ENCODE measurements at regions not wholly inside any gene's neighbourhood (a gene's known extent, or its start where the extent isn't known, plus 50 kb on each side); places are given as distances from the start of the nearest gene placed in this dataset.

- no peak for DNase-seq
Observed at GRCh38 chr6:90983462-90983861, 396.6 kb upstream of the MAP3K7 start.

- no peak for DNase-seq
Observed at GRCh38 chr6:90982581-90982980, 395.7 kb upstream of the MAP3K7 start.

GRCh38 chr6:90982051-90982450, 395.2 kb upstream of the MAP3K7 start:
- no peak for DNase-seq

- no peak for DNase-seq
Observed at GRCh38 chr6:90978046-90978445, 391.2 kb upstream of the MAP3K7 start.

GRCh38 chr6:90977513-90977912, 390.6 kb upstream of the MAP3K7 start:
- no peak for DNase-seq

- no peak for DNase-seq
Observed at GRCh38 chr6:90976341-90976740, 389.5 kb upstream of the MAP3K7 start.

GRCh38 chr6:90975741-90976140, 388.9 kb upstream of the MAP3K7 start:
- DNase-seq: no peak

GRCh38 chr6:90973188-90973587, 386.3 kb upstream of the MAP3K7 start:
- DNase-seq: peak; percentile 69

- DNase-seq: no peak
Observed at GRCh38 chr6:90970672-90971071, 383.8 kb upstream of the MAP3K7 start.

- no peak for DNase-seq
Observed at GRCh38 chr6:90967471-90967870, 380.6 kb upstream of the MAP3K7 start.

- DNase-seq: no peak
Observed at GRCh38 chr6:90960324-90960723, 373.5 kb upstream of the MAP3K7 start.

GRCh38 chr6:90955246-90955645, 368.4 kb upstream of the MAP3K7 start:
- no peak for DNase-seq

GRCh38 chr6:90953405-90954161, 366.7 kb upstream of the MAP3K7 start:
- no peak for DNase-seq

GRCh38 chr6:90952176-90952575, 365.3 kb upstream of the MAP3K7 start:
- peak; percentile 51 for DNase-seq

- no peak for DNase-seq
Observed at GRCh38 chr6:90948540-90948939, 361.7 kb upstream of the MAP3K7 start.

GRCh38 chr6:90947184-90948064, 360.6 kb upstream of the MAP3K7 start:
- DNase-seq: no peak

GRCh38 chr6:90941885-90942284, 355.0 kb upstream of the MAP3K7 start:
- no peak for DNase-seq

GRCh38 chr6:90940812-90941481, 354.1 kb upstream of the MAP3K7 start:
- peak; percentile 57 for DNase-seq

- no peak for DNase-seq
Observed at GRCh38 chr6:90939906-90940305, 353.0 kb upstream of the MAP3K7 start.

GRCh38 chr6:90938122-90938521, 351.2 kb upstream of the MAP3K7 start:
- no peak for DNase-seq

GRCh38 chr6:90936286-90936685, 349.4 kb upstream of the MAP3K7 start:
- DNase-seq: no peak

GRCh38 chr6:90934966-90935365, 348.1 kb upstream of the MAP3K7 start:
- no peak for DNase-seq

GRCh38 chr6:90934081-90934480, 347.2 kb upstream of the MAP3K7 start:
- DNase-seq: no peak

GRCh38 chr6:90932351-90932750, 345.5 kb upstream of the MAP3K7 start:
- DNase-seq: no peak

Data from NCI-H446 treated with DMSO at 0.1 percent for 48 hours (cell line).